ENCODE measurements at regions not wholly inside any gene's neighbourhood (a gene's known extent, or its start where the extent isn't known, plus 50 kb on each side); places are given as distances from the start of the nearest gene placed in this dataset.

DNA sequence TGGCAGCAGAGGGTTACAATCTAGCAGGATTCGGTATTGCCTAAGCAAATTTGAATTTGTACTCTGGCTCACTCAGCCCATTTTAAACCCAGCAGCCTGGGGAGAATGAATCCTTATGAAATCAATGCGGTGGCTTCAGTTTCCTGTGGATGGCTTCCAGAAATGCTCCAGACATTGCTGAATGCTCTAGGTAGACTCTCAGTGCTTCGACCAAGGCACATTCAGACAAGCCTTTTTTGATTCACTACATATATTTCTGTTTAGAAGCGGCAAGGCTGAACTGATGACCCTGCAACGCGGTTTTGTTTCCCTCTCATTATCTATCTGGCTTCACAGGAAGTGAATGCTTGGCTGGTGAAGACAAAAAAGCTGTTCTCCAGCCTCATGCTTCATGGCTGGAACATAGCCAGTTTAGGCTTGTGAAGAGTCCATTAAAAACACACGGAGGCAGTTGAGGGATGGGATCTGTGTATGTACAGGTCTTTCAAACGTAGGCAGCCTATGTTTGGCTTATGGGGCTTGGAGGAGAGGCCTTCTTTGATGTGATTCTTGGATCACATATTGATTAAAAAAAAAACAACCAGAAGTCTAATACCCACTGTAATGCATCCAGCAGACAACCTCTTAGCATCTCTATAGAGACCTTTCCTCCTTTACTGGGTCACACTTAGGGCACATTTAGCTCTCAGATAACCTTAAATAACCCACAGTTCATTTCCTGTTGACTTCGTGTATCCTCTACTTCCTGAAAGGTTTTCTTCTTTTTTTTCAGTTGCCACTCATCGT lies 400.2 kb upstream of the TBL1XR1 start:
- in situ Hi-C loops (cut with HindIII; ENCODE audit: low pct_unique_long_range_greater_than_20kb, low sequenced_read_pairs), result no loop called here
- DNase-seq (ENCODE audit: low read depth, low spot score), result peak; percentile 61

GRCh38 chr3:177598097-177598833 lies 401.0 kb upstream of the TBL1XR1 start:
- in situ Hi-C loops (cut with HindIII; ENCODE audit: low pct_unique_long_range_greater_than_20kb, low sequenced_read_pairs), result no loop called here
- no peak for DNase-seq (ENCODE audit: low read depth, low spot score)

GRCh38 chr3:177599326-177599725 lies 402.0 kb upstream of the TBL1XR1 start:
- DNase-seq (ENCODE audit: low read depth, low spot score), result no peak
- in situ Hi-C loops (cut with HindIII; ENCODE audit: low pct_unique_long_range_greater_than_20kb, low sequenced_read_pairs), result no loop called here

DNA sequence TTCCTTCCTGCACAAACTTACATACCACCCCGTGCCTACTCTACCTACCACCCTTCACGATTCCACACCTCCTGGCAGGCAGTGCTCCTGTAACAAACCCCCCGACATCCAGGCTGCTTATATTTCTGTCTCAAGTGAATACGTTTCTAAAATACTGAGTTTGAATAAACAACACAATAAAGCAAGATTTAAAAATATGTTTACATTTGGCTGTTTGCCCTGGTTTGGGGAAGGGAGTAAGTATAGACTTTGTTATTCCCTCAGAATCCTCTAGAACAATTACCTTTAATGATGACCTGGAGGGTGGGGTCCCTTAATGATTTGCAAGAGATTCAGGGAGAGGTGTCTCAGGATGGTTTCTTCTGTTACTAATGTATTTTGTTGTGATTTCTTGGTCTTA lies 402.6 kb upstream of the TBL1XR1 start:
- in situ Hi-C loops (cut with HindIII; ENCODE audit: low pct_unique_long_range_greater_than_20kb, low sequenced_read_pairs), result no loop called here
- DNase-seq (ENCODE audit: low read depth, low spot score), result no peak

DNA sequence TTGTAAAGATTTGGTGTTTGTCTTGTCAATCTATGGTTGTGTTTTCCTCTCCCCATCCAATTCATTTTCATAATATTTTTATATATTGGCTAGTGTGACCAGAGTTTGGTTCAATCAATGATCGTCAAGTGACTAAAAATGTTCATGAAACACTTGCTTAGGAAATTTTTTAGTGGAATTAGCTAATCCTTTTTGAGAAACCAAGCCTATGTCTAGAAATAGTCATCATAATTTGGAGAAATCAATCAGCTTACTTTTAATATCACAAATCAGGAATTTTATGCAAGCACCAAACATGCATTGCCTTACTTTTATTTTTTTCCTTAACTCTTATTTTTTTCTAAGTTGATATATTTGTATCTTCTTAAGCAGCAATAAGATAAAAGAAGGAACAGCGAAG lies 403.1 kb upstream of the TBL1XR1 start:
- in situ Hi-C loops (cut with HindIII; ENCODE audit: low pct_unique_long_range_greater_than_20kb, low sequenced_read_pairs), result no loop called here
- DNase-seq (ENCODE audit: low read depth, low spot score), result no peak

DNA sequence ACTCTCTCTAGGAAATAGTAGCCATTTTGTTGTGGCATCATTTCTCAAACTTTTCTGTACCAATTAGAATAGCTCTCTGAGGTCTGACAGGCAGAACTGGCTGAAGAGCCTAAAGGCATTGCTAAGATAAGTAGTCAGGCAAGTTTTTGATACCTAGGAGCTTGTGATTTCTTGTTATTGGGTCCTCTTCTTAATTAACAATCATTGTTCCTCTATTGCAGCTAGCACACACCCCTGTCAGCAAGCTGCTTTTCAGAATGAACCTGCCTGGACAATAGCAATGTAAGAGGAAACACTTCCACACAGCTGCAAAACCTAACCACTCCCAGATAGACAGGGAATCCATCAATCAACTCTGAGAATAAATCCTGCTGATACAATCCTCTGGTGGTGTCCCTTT lies 403.9 kb upstream of the TBL1XR1 start:
- DNase-seq (ENCODE audit: low read depth, low spot score), result no peak
- in situ Hi-C loops (cut with HindIII; ENCODE audit: low pct_unique_long_range_greater_than_20kb, low sequenced_read_pairs), result no loop called here

DNA sequence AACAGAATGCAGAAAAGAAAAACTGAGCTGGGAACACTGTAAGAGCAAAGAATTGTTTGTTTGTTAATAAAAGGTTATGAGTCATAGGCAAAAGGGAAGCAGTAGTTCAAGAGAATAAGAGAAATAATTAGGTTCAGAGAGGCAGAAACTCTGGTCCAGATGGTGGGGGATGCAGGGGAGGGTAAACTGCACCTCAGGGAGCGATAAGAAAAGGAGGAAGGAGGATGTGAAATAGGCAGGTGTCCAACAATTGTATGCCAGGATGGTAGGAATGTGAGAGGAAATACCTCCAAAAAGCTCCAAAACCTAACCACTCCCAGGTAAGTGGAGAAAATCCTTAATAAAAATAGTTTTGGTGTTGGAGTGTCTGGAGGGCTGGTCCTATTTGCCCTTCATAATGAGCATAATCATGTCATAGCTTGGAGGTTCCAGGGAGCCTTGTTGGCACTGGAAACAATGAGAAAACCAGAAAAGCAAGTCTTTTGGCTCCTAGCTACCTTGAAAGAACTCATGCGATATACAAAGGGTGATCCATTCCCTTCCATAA lies 405.4 kb upstream of the TBL1XR1 start:
- no peak for DNase-seq (ENCODE audit: low read depth, low spot score)
- in situ Hi-C loops (cut with HindIII; ENCODE audit: low pct_unique_long_range_greater_than_20kb, low sequenced_read_pairs), result no loop called here

DNA sequence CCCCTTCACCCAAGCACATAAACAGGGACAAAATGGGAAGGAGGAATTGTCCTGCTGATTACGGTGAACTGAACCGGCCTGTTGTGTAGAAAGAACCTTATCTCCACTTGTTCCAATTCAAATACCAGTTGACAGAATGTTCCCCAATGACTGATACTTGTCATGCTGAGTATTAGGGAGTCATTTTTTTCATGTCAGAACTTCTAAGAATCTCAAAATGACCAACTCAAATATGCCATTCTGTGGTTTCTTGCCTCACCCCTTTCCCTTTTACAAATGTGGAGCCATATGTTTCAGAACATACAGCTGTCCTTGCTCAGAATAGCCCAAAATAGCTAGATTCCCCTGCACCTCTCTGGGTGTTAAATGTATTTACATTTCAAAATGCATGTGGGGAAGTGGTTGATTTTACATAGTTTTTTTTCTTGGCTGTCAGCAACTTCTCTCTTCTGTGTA lies 405.9 kb upstream of the TBL1XR1 start:
- in situ Hi-C loops (cut with HindIII; ENCODE audit: low pct_unique_long_range_greater_than_20kb, low sequenced_read_pairs), result no loop called here
- DNase-seq (ENCODE audit: low read depth, low spot score), result no peak

DNA sequence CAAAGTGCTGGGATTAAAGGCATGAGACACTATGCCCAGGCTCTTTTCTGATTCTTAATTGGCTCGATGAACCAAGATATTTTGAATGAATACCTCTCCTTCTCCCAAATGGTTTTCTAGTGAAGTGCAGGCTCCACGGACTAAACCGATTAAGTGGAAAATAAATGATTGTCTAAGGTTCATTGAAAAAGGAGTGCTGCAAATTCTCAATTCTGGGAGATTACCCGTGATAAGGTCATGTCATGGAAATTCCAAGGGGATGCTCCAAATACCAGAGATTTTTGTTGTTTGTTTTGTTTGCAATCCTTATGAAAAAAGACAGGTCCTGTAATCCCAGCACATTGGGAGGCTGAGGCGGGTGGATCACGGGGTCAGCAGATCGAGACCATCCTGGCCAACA lies 406.9 kb upstream of the TBL1XR1 start:
- no peak for DNase-seq (ENCODE audit: low read depth, low spot score)
- in situ Hi-C loops (cut with HindIII; ENCODE audit: low pct_unique_long_range_greater_than_20kb, low sequenced_read_pairs), result no loop called here

GRCh38 chr3:177606891-177607290 lies 409.6 kb upstream of the TBL1XR1 start:
- in situ Hi-C loops (cut with HindIII; ENCODE audit: low pct_unique_long_range_greater_than_20kb, low sequenced_read_pairs), result no loop called here
- DNase-seq (ENCODE audit: low read depth, low spot score), result no peak

DNA sequence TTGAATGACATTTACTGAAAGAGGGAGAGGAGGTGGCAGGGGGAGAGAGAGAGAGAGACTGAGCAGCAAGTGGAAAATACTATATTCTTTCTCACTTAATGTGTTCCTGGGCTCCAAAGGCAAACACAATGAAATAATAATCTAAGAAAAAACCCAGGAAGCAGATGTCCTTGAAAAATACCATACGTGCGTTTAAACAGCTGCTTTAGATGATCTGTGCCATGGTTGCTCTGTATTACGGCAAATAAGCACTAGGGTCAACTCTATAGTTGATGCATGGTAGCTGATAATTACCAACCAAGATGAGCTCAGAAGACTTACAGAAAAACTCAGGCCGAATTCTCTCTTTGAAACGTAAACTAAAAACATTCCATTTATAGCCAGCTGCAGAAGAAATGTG lies 410.3 kb upstream of the TBL1XR1 start:
- DNase-seq (ENCODE audit: low read depth, low spot score), result no peak
- in situ Hi-C loops (cut with HindIII; ENCODE audit: low pct_unique_long_range_greater_than_20kb, low sequenced_read_pairs), result no loop called here

- in situ Hi-C loops (cut with HindIII; ENCODE audit: low pct_unique_long_range_greater_than_20kb, low sequenced_read_pairs), result no loop called here
- DNase-seq (ENCODE audit: low read depth, low spot score), result no peak
These were observed 411.2 kb upstream of the TBL1XR1 start for GRCh38 chr3:177608443-177608842.

- in situ Hi-C loops (cut with HindIII; ENCODE audit: low pct_unique_long_range_greater_than_20kb, low sequenced_read_pairs), result no loop called here
- DNase-seq (ENCODE audit: low read depth, low spot score), result no peak
These were observed 412.3 kb upstream of the TBL1XR1 start for GRCh38 chr3:177609613-177610012.

DNA sequence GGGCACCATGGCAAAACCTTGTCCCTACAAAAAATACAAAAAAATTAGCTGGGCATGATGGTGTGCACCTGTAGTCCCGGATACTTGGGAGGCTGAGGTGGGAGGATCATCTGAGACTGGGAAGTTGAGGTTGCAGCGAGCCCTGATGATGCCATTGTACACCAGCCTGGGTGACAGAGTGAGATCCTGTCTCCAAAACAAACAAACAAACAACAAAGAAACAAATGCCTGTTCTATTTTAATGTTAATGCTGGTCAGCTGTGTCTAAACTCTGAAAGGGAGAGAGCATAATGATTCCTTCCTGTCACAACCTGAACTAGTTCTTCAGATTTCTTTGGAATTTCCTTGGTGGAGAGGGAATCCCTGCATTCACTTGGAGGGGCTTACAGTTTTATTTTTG lies 413.0 kb upstream of the TBL1XR1 start:
- in situ Hi-C loops (cut with HindIII; ENCODE audit: low pct_unique_long_range_greater_than_20kb, low sequenced_read_pairs), result no loop called here
- no peak for DNase-seq (ENCODE audit: low read depth, low spot score)

- DNase-seq (ENCODE audit: low read depth, low spot score), result peak; percentile 28
- in situ Hi-C loops (cut with HindIII; ENCODE audit: low pct_unique_long_range_greater_than_20kb, low sequenced_read_pairs), result no loop called here
These were observed 413.7 kb upstream of the TBL1XR1 start for GRCh38 chr3:177610686-177611633.

DNA sequence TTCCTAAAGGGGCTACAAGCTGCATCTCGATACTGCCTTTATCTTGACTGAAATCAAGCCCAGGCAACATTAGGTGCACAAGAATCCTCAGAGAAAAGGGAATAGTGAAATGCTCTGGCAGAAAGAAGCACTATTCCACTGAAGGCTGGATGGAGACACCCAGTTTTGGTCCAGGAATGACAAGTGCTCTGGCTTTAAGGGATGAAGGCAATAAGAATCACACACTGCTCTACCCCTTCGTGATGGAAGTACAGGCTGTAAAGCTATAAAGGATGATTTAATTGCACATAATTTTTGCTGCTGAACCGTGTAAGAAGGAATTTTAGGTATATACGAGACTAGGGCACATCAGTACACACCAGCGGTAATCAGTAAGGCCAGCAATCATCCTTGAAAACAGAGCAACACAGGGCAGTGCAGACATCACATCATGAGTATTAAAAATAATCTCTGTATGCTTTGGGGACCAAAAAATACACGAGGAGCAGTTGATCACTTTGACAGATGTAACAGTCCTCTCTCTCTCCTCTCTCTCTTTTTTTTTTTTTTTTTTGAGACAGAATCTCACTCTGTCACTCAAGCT lies 414.6 kb upstream of the TBL1XR1 start:
- in situ Hi-C loops (cut with HindIII; ENCODE audit: low pct_unique_long_range_greater_than_20kb, low sequenced_read_pairs), result no loop called here

GRCh38 chr3:177613901-177614300 lies 416.6 kb upstream of the TBL1XR1 start:
- DNase-seq (ENCODE audit: low read depth, low spot score), result no peak
- in situ Hi-C loops (cut with HindIII; ENCODE audit: low pct_unique_long_range_greater_than_20kb, low sequenced_read_pairs), result no loop called here

More for the DNA sequence above, 414.6 kb upstream of the TBL1XR1 start:
- DNase-seq (ENCODE audit: low read depth, low spot score), result no peak
